NCI-H1092 (cell line): ENCODE measurements at regions not wholly inside any gene's neighbourhood (a gene's known extent, or its start where the extent isn't known, plus 50 kb on each side); places are given as distances from the start of the nearest gene placed in this dataset.
"Not testable (repeated sequence)": the region's sequence is repeated elsewhere in the genome, so short reads cannot be mapped to it uniquely, and the experiment has no call there.

Experiments
- DNase-seq: peaks from one replicate; lab custom pipeline; 2025; lab: John Stamatoyannopoulos, UW

- no peak for DNase-seq
Observed at GRCh38 chr5:26538226-26538625, 500.2 kb downstream of the CDH9 start.

- DNase-seq = no peak
Observed at GRCh38 chr5:26535215-26535614, 503.2 kb downstream of the CDH9 start.

- no peak for DNase-seq
Observed at GRCh38 chr5:26530305-26530704, 508.1 kb downstream of the CDH9 start.

- no peak for DNase-seq
Observed at GRCh38 chr5:26519245-26519644, 519.1 kb downstream of the CDH9 start.

- DNase-seq = no peak
Observed at GRCh38 chr5:26518065-26518464, 520.3 kb downstream of the CDH9 start.

- no peak for DNase-seq
Observed at GRCh38 chr5:26498972-26499371, 539.4 kb downstream of the CDH9 start.

GRCh38 chr5:26495437-26495836 is 542.9 kb downstream of the CDH9 start:
- no peak for DNase-seq

GRCh38 chr5:26492906-26493459 is 545.4 kb downstream of the CDH9 start:
- no peak for DNase-seq

GRCh38 chr5:26487553-26487952 is 550.8 kb downstream of the CDH9 start:
- DNase-seq = no peak

- DNase-seq = no peak
Observed at GRCh38 chr5:26486631-26487030, 551.8 kb downstream of the CDH9 start.

- not testable (repeated sequence) for DNase-seq
Observed at GRCh38 chr5:26485146-26485860, 553.1 kb downstream of the CDH9 start.

- peak; percentile 45 for DNase-seq
Observed at GRCh38 chr5:26482810-26483375, 555.5 kb downstream of the CDH9 start.

- no peak for DNase-seq
Observed at GRCh38 chr5:26482076-26482809, 556.1 kb downstream of the CDH9 start.

GRCh38 chr5:26470439-26470838 is 567.9 kb downstream of the CDH9 start:
- DNase-seq = no peak

- no peak for DNase-seq
Observed at GRCh38 chr5:26439121-26439520, 599.3 kb downstream of the CDH9 start.

GRCh38 chr5:26434688-26435087 is 603.7 kb downstream of the CDH9 start:
- no peak for DNase-seq

- no peak for DNase-seq
Observed at GRCh38 chr5:26432386-26432785, 606.0 kb downstream of the CDH9 start.

GRCh38 chr5:26430323-26430722 is 608.1 kb downstream of the CDH9 start:
- no peak for DNase-seq

- DNase-seq = no peak
Observed at GRCh38 chr5:26427281-26427680, 611.1 kb downstream of the CDH9 start.

GRCh38 chr5:26419987-26420386 is 618.4 kb downstream of the CDH9 start:
- no peak for DNase-seq

GRCh38 chr5:26416911-26417310 is 621.5 kb downstream of the CDH9 start:
- DNase-seq = no peak

GRCh38 chr5:26415987-26416779 is 622.2 kb downstream of the CDH9 start:
- DNase-seq = no peak
